ENCODE measurements at regions not wholly inside any gene's neighbourhood (a gene's known extent, or its start where the extent isn't known, plus 50 kb on each side); places are given as distances from the start of the nearest gene placed in this dataset.

GRCh38 chr9:14560194-14560593, 133.0 kb downstream of the ZDHHC21 start:
- DNase-seq = no peak

DNA sequence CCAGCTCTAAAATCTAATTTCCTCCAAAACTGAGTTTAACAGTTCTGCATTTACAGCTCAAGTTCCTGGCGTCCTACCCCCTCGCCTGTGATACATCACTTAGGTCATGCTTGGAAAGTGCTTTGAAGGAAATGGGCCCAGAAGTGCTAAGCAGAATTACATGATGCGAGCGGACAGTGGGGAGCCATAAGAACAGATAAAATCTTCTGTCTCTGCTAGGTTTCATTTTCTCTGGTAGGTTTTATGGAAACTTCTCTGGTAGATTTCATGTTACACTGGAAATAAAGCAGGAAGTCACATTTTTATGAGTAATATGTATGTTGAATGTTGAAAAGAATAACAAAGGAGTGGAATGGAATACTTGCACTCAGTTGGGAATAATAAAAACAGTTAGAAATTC, 138.3 kb downstream of the ZDHHC21 start:
- no peak for DNase-seq

- DNase-seq = no peak
Observed at GRCh38 chr9:14547245-14548060, 145.8 kb downstream of the ZDHHC21 start.

DNA sequence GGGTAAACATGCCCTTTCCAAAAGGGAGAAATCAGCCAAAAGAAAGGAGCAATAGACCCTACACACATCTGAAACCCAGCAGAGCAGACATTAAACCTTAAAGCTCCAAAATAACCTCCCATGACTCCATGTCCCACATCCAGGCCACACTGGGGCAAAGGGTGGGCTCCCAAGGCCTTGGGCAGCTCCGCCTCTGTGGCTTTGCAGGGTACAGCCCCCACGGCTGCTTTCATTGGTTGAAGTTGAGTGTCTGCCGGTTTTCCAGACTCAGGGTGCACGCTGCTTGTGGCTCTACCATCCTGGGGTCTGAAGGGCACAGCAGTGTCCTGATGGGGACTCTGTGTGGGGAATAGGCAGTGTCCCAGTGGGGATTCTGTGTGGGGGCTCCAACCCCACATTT, 146.5 kb downstream of the ZDHHC21 start:
- DNase-seq = no peak

DNA sequence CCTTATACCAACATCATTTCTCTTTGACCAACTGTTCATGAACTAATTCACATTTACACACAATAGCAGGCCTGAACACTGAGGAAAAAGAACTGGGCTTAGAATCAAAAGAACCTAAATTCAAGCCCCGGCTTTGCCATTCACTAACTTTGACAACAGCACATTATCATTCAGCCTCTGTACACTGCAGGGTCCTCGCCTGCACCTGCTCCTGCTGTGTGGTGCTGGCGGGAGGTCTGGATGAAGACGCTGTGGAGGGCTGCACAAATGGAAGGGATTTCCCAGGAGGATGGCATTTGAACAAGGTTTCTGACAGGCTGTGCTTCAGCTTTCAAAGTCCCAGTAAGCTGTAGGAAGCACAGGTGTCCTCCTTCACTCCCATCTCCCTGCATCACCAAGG, 151.2 kb downstream of the ZDHHC21 start:
- DNase-seq = no peak

DNA sequence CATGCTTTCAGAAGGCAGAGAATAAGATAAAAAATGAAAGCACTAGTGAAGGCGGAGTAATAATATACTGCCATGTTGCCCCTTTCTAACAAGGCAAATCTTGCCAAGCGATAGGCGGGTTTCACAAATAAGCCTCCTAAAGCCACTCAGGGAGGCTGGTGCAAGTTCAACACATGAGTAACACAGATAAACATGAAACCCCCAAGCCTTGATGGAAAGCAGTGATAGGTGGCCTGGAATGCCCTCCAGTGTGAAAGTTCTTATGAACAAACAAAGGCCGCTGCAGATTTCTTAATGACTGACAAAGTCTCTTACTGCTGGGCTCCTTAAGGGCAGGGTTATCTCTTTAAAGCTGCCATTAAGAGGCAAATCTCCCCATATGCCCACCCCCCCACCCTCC, 154.7 kb downstream of the ZDHHC21 start:
- no peak for DNase-seq

DNA sequence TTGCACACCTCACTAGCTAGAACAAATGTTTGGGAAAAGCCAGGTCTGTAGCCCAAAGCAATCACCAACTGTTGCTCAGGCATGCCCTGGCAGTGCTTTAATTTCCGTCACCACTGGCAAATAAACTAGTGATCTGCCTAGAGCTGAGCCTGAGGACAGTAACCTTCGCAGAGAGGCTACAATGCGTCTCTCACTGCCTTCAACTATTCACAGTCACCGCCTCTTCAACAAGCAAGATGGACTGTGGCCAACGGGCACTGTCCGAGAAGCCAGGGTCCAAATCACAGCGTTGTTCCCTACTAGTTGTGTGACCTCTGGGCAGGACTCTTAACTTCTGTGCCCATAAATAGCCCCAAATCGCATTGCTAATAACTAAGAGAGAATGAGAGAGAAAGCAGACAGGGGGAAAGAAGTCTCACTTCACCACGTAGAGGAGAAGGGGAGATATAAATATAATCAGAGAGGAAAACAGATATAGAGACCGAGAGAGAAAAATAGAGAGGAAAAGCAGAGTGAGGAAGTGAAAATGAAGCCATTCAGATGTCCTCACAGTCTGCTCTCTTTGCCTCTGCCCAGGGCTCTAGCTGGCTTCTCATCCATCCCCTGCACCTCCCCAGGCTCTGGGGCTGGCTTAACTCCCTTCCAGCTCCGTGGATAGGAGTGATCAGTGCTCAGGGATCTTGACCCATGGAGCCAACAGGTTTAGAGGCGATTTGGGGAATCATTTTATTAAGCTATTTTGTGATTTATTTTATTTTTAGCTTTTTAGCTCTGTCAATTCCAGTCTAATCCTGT, 157.9 kb downstream of the ZDHHC21 start:
- DNase-seq = no peak

- no peak for DNase-seq
Observed at GRCh38 chr9:14533867-14534640, 159.2 kb downstream of the ZDHHC21 start.

- DNase-seq = no peak
Observed at GRCh38 chr9:14532456-14533115, 160.6 kb downstream of the ZDHHC21 start.

- no peak for DNase-seq
Observed at GRCh38 chr9:14531341-14532269, 161.6 kb downstream of the ZDHHC21 start.

- DNase-seq = no peak
Observed at GRCh38 chr9:14530841-14531240, 162.4 kb downstream of the ZDHHC21 start.

DNA sequence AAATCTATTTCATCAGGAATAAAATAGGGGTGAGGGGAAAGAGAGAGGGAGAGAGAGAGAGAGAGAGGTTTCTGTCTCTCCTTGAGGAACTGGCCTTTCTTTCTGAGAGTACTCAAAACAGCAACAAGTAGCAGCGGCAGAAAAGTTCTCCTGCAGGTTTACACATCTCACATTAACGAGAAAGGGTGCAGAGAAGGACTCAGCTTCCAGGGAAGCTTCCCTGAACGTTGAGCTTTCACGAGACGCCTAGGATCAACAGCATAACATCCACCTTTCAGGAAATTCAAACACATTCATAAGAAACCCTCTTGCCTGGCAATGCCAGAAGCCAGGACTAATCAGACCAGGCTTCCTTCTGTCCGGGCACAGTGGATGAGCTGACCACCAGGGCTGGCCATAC, 162.9 kb downstream of the ZDHHC21 start:
- DNase-seq = no peak

GRCh38 chr9:14529629-14530028, 163.6 kb downstream of the ZDHHC21 start:
- DNase-seq = no peak

- DNase-seq = no peak
Observed at GRCh38 chr9:14529054-14529453, 164.2 kb downstream of the ZDHHC21 start.

DNA sequence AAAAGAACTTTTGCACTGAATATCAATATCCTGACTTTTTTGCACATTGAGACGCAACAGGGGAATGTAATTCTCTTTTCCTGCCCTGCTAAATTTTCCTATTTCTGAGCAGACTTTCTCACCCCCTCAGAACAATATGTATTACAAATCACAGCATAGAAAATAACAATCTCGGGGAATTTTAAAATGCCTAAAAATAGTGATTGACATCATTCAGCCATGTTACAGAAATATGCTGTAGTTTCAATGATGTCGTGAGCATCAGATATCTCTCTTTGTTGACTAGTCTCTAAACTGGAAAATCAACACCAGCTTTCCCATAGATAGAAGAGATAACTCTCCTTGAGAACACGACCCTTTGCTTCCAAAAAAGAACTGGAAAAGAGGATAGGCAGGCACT, 166.7 kb downstream of the ZDHHC21 start:
- no peak for DNase-seq

GRCh38 chr9:14525856-14526255, 167.4 kb downstream of the ZDHHC21 start:
- no peak for DNase-seq

GRCh38 chr9:14524873-14525515, 168.2 kb downstream of the ZDHHC21 start:
- DNase-seq = no peak

- DNase-seq = no peak
Observed at GRCh38 chr9:14523545-14523944, 169.7 kb downstream of the ZDHHC21 start.

DNA sequence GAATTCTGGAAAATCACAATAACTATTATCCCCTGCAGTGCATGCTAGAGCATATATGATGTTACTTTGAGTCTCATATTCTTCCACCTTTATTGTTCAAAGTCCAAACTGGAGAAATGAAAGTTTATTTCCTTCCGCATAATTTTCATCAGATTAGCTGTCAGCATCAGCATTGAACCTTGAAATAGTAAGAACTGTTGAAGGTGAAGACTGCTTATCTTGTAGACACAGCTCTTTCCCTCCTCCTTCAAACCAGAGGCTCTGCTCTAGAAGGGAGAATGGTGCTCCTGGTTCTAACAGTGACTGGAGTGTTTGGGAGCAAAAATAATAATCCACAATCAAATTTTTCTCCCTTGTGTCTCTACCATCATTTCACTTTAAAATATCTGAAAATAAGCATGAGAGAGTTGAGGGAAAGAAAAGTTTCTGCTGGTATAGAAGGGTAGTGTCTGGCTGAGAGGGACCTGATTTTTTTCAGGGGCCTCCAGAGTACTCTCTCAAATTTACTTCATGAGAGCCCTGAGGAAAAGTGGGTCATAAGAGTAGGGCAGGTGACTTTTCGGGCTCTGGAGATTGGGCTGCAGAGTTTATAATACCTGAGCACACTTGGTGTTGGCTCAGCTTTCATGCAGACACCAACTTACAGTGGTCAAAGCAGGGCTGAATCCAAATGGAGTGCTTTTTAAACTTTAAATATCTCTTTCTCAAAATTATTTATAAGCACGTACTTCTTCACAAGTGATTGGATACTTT, 170.4 kb downstream of the ZDHHC21 start:
- no peak for DNase-seq

GRCh38 chr9:14520341-14520740, 172.9 kb downstream of the ZDHHC21 start:
- no peak for DNase-seq

All from suppressor macrophage treated with lipopolysaccharide for 1 hour (primary cell).